GM18909 (cell line): ENCODE measurements at regions not wholly inside any gene's neighbourhood (a gene's known extent, or its start where the extent isn't known, plus 50 kb on each side); places are given as distances from the start of the nearest gene placed in this dataset.

Experiments used
- ATAC-seq: cut with Tn5 transposase; IDR thresholded peaks from one replicate; pipeline ENCODE4 v1.9.1; 2021; ENCODE audit warnings: mild to moderate bottlenecking; ENCODE audit not compliant: unreplicated experiment, poor library complexity

DNA sequence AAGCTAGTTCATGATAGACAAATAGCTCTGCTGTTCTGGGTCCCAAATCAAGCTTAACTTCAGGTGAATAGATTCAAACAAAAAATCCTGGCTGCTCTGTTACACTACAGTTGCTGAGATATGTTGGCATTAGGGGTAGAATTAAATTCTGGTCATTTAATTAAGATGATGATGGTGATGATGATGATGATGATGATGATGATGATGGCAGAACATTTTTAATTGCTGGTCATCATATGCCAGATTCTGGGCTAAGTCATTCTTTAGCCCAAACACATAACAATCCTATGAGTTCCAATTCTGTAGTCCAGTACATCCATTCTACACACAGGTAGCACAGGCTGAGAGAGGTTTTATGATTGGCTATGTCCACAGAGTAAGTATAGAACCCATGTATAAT lies 741.5 kb downstream of the STIM2 start:
- no peak for ATAC-seq

DNA sequence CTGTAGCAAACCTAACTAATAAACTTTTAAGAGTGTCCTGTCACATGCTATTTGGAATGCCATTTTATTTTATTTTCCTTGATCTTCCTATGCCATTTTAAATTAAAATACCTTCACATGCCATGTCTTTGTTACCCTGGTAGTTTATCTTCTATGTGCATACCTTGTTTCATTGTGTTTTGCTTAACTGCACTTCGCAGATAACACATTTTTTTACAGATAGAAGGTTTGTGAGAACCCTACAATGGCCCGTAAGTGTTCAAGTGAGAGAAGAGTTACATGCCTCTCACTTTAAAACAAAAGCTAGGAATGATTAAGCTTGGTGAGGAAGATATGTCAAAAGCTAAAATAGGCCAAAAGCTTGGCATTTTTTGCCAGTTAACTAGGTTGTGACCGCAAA lies 744.1 kb downstream of the STIM2 start:
- no peak for ATAC-seq

DNA sequence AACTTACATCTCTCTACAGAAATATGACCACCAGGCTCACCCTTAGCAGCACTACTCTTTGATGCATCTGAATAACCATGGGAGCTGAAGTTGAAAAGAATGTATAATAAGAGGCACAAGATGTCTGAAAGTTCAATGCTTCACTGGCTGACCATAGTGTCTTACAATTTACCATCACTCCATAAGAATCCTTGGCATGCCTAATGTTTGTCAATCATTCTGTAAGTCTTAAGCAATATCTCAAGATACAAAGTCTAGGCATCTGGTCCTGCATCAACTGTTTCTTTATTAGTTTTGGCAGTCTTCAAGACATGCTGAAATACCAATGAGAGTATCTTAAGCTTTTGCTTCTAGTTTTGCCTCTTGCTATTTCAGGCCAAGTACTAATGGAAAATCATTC lies 755.5 kb downstream of the STIM2 start:
- ATAC-seq, result no peak

DNA sequence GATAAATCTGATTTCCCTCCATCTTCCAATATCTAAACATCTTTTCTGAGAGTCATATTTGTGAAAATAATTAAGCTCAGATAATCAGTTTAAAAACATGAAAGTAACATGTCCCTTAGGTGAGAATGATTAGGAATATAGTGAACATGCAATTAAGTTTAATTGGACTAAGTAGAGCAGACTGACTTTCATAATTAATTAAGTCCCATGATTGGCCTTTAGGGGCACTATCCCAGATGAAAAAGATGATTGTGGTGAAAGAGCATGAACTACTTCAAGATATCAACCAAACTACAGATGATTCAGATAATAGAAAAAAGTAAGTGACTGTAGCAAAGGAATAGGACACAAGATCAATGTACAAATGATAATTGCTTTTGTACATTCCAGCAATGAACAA lies 758.8 kb downstream of the STIM2 start:
- ATAC-seq, result no peak

DNA sequence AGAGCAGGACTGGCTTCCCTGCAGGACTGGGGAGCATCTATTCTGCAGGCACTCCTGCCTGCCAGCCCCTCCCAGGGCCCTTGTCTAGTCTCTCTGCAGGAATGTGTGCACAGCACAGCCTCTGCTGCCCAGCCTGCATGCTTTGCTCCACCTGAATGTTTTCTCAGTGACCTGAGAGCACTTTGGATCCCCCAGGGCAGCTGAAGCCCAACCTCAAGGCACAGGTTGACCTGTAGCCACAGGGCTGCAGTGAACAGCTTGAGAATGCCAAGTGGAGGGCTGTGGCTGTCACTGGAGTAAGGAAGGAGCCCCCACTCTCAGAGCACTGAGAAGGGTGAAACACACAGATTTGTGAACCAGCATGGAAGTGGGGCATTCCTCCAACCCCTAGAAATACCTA lies 760.2 kb downstream of the STIM2 start:
- no peak for ATAC-seq

DNA sequence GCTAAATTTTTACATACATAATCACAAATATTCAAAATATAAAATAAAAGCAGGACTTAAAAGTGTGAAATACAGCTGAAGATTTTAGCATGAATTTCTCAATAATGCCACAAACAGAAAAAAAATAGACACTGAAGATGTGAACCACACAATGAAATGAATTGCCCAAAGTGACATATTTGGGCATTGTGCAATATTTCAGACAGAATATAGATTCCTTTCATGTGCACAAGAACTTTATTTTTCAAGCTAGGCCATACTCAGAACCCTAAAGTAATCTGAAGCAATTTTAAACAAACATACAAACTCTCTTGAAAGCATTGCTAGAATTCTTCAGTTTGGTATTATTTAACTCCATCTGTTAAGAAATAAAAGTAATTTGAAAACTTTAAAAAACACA lies 764.1 kb downstream of the STIM2 start:
- no peak for ATAC-seq

DNA sequence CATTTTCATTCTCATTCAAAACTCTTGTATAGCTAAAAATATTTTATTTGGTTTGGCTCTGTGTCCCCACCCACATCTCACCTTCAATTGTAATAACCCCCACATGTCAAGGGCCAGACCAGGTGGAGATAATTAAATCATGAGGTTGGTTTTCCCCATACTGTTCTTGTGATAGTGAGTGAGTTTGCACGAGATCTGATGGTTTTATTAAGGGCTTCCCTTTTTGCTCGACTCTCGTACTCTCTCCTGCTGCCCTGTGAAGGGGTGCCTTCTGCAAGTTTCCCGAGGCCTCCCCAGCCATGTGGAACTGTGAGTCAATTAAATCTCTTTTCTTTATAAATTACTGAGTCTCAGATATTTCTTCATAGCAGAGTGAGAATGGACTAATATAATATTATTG lies 768.0 kb downstream of the STIM2 start:
- no peak for ATAC-seq

DNA sequence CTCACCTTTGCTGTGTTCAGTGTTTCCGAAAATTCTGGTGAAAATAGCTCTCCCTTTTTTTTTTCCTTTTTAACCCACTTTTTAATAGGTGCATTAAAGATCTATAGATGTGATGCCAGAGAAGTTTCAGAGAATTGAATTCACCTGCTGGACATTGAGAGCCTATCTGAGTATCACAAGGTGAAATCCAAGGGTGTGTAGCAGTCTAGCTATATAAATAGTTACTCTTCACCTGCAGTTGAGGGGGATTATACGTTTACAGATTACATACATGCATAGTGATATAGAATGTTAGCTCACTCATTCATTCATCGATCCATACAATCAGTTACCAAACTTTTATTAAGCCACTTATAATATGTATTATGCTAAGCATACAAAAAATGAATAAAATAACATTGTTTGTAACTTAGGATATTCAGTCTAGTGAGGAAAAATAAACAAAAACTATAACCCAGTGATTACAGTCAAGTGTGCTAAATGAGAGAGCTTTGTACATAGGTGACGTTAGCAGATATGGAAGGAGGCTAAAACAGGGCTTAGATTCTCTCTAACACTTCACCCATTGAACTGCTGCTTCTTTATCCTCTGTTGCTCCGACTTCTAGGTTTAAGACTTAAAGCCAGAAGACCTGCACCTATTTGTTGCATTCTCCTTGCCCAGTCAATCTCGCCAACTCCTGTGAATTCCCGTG lies 769.0 kb downstream of the STIM2 start:
- ATAC-seq, result no peak

DNA sequence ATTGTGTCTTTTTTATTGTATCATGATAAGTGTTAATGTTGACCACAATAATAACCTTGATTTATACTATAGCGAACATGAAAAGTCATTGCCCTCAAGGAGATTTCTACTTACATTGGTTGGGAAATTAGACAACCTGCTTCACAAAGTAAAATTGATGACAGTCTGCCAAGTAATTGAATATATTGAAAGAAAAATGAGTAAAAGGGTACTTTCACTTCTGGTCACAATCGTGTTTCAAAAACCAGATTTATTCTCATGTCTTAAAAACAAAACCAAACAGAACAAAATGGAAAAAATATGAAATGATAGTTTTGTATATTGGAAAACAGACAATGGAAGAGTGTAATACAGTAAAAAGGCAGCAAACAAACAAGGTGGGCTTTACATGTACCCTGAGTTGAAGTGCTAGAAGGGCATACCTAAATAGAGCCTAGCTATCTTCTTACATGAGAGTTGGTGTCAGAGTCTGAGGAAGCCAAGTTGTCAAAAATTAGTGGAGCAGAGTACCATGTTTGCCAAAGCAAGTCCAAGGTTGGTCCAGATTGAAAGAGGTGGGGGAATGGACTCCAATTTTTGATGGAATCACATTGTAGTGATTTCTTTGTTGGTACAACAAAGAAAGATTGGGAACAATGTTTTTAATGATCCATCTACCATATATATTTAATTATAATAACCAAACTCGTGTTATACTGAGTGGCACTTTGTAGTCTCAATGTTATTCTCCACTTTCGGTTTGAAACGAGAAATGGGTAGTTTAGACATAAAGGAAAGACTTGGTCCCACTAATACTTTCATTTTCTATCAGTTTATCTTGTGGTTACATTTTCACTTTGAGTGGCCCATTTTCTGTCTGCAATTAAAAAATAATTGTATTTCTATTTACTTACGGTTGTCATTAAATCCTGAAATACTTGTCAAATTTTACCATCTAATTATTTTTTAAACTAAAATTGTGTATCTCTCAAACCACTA lies 775.6 kb downstream of the STIM2 start:
- peak; percentile 88 for ATAC-seq

DNA sequence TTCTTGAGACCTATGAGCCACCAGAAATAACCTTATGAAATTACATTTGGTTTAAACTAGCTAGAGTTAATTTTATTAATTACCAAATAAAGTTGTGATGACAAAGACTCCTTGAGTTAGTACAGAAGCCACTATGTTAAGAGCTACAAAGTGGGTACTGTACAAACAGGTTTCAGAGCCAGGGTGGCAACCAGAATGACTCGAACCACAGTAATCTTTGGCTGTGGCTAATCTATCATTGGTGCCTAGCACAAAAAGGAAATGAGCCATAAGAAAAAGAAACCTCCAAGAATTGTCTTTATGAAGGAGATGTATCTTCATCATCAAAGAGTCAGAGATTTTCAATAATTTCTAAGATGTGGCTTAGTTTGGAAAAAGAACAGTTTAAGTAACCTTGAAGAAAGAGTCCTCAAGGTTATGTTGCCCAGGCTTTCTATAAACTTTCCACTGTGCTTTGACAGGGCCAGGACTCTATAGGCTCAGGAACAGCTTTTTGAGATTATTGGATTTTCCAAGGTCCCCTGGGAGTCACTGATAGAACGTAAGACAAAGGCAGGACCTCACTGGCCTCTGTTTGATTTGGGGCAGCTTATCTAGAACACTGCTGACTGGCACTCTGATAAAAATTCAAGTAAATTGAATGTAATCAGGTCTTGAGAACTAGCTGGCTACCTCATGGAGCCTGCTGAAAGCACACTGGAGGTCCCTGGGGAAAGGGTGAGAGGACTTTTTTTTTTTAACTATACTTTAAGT lies 777.7 kb downstream of the STIM2 start:
- no peak for ATAC-seq

DNA sequence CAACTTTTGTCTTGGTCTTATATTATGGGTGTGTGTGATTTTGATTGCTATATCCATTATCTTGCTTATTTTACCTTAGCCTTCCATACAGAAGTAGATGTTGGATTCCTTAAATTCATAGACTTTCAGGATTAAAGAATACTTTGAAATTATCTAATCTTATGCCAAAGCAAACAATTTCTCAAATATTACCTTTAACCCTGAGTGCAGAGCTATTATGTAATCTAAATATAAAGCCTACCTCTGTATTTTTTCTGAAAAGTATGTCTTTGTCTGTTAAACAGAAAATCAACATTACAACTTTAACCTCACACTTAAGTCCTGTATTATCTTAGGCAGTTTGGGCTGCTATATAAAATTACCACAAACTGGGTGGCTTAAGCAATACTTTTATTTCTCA lies 782.5 kb downstream of the STIM2 start:
- ATAC-seq, result no peak

DNA sequence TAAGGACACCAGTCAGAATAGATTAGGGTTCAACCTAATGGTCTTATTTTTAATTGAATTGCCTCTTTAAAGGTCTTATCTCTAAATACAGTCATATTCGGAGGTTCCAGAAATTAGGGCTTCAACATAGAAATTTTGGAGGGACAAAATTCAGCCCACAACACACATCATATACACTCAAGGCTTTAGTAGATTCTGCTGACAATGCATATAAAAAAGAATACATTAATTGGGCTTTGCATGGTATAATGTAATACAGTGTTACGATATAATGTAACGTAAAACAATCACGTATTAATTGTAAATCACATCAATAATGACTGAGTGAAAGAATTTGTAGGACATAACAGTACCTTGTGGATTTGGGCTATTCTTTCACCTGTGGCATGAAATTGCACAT lies 787.8 kb downstream of the STIM2 start:
- no peak for ATAC-seq

DNA sequence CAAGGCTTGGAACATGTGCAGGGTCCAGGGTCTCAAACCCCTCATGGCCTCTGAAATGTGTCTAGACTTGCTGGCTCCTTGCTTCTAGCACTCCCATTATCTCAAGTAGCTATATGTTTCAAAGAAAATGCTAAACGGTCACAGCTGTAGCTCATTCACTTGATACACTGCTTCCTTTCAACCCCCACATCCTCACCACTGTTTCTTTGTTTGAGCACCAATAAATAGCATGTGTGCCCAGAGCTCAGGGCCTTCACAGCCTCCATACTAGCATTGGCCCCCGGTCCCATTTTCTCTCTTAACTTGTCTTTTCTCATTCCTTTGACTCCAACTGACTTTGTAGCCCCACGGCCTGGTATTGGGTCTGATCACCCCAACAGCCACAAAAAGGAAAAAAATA lies 801.8 kb downstream of the STIM2 start:
- ATAC-seq, result no peak

DNA sequence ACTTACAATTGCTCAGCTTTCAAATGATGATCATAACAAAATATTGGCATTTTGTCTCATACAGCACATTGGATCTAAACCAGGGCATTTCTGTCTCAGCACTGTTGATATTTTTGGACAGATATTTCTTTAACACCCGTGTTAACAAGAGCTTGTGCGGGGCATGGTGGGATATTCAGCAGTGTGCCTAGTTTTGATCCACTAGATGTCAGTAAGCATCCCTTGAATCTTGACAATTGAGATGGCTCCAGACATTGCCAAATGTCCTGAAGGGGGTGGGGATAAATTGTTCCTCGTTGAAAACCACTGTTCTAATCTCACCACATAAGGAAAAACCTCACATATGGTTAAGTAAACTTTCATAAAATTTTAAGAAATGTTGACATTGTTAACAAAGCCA lies 806.3 kb downstream of the STIM2 start:
- ATAC-seq, result no peak

DNA sequence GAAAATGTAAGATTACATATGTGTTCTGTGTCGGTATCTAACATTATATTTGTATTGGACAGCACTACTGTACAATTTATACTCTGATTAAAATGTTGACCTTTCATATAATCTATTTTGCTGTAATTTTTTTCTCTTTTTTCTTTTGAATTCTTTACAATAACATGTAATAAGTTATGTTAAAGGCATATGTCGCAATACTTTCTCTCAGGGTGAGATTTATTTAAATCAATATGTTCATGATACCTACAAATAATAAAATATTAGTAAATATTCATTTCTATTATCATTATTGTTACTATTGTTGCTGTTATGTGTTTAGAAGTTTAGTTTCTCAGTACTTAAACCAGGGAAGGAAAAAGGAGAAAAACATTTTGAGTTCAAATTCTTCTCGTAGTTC lies 807.4 kb downstream of the STIM2 start:
- ATAC-seq, result no peak

DNA sequence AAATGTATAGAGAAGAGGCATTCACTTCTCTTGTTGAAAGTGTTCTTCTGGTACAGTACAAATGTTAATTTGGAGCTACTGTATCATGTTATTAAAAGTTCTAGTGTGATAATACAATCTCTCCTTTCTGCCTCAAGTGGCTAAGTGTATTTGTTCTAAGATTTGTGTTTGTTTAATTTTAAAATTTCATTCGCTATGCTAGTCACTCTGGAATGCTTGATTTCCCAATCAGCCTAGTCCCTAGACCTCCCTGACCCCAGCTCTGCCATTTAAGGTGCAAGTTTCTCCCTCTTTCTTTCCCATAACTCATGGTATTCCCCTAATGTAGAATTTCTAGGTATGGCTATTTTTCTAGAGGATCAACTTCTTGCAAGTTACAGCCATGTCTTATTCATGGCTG lies 817.4 kb downstream of the STIM2 start:
- ATAC-seq, result no peak

DNA sequence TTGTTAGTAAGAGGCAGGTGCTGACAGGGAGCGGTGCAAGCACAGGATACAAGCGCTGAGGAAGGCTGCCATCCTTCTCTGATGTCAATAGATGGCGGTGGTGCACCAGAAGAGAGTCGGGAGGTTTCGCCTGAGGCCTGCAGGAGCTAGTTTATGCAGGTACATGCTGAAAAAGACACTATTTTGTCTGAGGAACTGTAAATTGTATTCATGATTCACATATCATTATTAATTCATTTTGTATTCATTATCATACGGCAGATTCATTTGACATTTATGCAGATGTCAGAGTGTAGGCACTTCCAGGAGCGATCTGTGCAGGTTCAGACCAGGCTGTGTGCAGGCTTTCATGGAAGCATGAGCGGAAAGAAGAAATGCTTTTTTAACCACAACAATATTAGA lies 824.0 kb downstream of the STIM2 start:
- peak; percentile 95 for ATAC-seq

DNA sequence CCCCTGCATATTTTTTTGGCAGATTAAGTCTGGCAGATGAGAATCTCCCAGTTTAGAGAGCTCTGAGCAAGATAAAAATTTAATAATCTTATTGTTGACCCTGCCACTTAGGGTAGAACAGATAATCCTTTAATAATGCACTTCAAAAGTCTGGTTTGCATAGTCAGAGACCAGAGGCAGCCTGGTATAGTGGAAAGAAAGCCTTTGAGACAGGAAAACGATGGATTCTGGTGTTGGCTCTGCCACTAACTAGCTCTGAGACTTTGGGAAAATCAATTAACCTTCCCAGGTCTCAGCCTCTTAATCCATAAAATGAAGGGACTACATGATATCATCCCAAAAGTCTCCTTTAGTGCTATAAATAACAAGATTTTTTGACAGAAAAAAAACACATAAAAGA lies 824.5 kb downstream of the STIM2 start:
- ATAC-seq, result no peak

DNA sequence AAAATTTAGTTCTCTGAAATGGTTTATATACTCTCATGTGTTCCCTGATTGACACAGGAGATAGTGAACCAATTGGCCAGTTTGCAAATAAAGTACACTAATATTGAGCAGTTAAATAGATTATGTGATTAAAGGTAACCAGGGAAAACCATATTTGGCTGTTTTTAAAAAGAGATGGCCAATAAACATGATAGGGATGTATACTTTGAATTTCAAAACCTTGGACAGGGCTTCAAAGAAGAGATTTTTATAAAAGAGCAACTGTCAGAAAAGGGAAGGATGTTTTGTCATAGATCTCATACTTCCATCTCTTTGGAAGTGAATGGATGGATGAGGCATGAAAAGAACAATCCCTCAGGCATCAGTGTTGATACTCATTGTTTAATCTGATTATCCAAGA lies 825.3 kb downstream of the STIM2 start:
- ATAC-seq, result no peak

DNA sequence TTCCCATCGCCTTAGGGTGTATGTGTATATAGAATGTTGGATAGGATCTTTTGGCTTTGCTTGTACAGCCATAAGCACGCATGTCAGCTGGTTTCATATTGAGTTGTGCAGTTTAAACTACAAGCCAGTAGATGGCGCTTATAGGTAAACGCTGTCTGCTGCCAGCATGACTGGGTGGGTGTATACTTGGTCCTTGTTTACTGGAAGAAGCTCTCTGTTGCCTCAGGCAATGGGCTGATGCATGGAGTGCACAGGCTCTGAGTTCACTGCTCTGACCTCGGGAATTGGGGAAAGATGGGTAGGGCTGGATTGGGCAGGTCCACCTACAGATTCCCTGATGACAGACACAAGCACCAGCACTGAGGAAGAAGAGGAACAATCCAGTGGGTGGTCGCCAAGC lies 831.5 kb downstream of the STIM2 start:
- ATAC-seq, result peak; percentile 92
